Activated naive CD8-positive, alpha-beta T cell treated with anti-CD3 and anti-CD28 coated beads, Interleukin-2, amount 50 U/mL, for 16 hours (primary cell): ENCODE measurements at regions not wholly inside any gene's neighbourhood (a gene's known extent, or its start where the extent isn't known, plus 50 kb on each side); places are given as distances from the start of the nearest gene placed in this dataset.
"Not testable (repeated sequence)": the region's sequence is repeated elsewhere in the genome, so short reads cannot be mapped to it uniquely, and the experiment has no call there.

Experiments
- DNase-seq: peaks from one replicate; pipeline ENCODE4 v3.0.0-alpha.2; 2020; ENCODE audit warnings: low read depth, low spot score

DNA sequence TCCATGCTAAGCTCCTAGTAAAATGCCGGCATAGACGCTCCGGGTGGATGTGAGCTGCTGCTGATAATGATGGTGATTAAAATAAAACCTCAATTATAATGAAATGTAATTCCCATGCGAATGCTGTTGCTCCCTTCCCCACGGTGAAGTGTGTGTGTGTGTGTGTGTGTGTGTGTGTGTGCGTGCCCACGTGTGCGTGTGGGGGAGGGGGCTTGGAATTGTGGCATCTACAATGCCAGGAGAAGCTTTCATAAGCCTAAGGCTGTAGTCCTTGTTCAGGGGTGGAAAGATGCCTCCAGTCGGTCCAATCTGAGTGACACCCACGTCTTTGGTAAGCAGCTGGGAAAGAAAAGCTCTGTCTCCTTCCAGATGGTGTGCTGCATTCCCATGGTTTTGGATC lies 137.9 kb downstream of the CDH26 start:
- DNase-seq, result no peak

GRCh38 chr20:60097285-60097684 lies 139.1 kb downstream of the CDH26 start:
- no peak for DNase-seq

- DNase-seq, result no peak
Measured at GRCh38 chr20:60100780-60101179, 142.6 kb downstream of the CDH26 start.

DNA sequence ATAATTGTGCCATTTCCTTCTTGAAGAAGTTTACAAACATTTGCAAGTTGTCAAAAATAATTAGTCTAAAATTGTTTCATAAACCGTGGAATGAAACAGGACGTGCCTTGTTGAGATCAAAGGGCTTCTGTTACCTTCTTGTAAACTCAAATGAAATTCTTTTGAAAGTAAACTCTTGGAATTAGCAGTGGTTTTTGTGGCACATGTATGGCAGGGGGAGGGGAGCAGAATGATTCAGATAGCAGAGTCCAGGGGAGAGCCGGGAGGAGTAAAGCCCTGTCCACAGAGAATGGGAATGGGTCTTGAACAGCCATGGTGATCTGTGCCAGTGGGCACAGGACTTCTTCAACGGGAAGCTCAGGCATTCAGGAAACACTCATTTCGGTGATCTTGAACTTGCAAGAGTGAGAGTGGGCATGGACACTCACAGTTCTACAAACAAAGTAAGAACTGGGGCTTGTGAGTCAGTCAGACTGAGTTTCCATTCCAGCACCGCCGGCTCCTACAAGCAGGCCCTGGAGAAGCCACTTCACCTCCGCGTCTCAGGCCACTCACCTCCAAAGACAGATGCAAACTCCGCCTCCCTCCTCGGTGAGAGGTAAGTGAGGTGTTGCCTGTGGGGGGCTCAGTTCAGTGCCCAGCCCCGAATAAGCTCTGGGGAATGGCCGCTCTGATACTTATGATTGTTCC lies 143.1 kb downstream of the CDH26 start:
- DNase-seq, result no peak

- DNase-seq, result no peak
Measured at GRCh38 chr20:60101891-60102281, 143.7 kb downstream of the CDH26 start.

DNA sequence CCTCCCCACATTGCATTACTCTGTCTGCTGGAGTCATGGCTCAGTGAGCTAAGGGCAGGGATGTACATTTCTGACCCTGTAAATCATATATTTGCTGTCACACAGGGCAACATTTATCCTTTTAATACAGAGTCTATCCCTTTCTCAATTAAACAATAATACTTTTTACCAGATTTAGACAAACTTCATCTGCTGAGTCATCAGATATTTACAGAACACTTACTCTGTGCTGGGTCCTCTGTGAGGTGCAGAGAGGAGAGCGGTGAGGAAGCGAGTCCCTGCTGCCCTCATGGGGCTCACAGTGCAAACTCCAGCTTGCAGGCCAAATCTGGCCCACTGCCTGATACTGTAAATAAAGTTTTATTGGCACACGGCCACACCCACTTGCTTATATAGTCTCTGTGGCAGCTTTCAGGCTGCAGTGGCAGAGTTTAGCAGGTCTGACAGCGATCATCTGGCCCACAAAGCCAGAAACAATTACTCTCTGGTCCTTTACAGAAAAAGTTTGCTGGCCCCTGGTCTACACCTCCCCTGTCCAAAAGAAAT lies 144.5 kb downstream of the CDH26 start:
- no peak for DNase-seq

GRCh38 chr20:60104993-60105803 lies 147.0 kb downstream of the CDH26 start:
- no peak for DNase-seq

GRCh38 chr20:60106186-60106585 lies 148.0 kb downstream of the CDH26 start:
- not testable (repeated sequence) for DNase-seq

DNA sequence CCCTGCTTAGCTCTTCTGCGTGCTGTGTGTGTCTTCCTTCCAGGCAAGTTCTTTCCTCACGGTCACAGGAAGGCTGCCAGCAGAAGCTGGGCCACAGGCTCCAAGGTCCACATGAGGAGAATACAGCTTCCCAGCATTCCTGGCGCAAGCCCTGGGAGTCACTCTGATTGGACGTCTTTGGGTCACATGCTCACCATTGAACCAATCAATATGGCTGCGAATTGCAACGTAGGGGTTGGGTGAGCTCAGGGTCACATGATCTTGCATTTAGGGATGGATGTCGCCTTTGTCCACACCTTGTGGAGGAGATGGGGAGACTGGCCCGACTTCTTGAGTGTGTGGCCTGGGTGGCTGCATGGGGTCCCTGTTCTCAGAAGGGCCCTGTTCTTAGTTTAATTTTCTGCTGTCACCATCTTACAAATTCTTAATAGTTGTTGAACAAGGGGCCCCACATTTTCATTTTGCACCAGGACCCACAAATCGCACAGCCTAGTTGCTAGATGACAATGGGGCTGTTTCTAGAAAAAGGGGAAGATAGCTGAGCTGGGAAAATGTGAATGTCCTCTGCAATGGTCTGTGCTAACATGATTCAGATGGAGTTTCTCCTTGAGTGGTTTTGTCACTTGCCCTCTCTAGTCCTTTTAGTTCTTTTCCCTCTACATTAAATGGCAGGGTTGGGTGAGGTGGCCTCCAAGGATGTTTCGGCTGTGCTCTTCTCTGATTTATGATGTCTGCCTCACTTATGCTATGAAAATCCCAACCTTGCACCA lies 149.6 kb downstream of the CDH26 start:
- no peak for DNase-seq

DNA sequence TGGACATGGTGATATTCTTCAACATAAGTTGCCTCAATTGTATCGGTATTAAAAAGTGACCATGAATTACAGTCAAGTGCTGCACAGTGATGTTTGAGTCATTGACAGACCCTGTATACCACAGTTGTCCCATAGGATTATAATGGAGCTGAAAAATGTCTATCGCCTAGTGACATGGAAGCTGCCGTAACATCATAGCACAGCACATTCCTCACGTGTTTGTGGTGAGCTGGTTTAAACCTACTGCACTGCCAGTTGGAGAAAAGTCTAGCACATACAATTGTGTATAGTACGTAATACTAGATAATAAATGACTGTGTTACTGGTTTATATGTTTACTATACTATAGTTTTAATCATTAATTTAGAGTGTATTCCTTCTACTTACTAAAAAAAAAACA lies 150.2 kb downstream of the CDH26 start:
- DNase-seq, result no peak

DNA sequence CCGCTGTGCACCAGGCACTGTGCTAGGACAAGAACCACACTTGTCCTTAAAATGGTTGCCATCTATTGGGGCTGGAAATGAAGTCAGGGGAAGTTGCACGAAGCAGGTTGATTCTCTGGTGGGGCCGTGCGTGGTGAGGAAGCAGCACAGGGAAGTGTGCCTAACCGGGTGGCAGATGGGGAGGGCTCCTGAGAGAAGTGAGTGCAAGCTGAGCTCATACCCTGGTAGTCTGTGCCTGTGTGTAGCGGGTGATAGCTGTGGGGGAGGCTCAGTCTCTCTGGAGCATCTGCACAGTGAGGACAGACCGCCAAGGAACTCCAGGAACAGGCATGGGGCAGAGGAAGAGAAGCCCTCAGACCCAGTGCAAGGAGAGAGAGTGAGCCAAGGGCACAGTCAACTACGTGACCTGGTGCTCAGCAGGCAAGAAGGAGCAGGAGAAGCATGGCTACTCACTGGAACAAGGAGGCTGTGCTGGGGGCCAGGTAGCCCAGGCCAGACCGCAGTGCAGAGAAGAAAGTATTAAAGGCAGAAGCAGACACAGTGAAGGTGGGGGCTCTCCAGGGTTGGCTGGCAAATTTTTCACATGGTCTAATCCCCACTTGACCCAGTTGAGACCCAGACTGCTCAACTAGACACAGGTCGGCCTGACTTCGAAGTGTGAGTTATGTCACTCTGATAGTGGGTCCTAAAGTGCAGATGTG lies 155.0 kb downstream of the CDH26 start:
- no peak for DNase-seq

DNA sequence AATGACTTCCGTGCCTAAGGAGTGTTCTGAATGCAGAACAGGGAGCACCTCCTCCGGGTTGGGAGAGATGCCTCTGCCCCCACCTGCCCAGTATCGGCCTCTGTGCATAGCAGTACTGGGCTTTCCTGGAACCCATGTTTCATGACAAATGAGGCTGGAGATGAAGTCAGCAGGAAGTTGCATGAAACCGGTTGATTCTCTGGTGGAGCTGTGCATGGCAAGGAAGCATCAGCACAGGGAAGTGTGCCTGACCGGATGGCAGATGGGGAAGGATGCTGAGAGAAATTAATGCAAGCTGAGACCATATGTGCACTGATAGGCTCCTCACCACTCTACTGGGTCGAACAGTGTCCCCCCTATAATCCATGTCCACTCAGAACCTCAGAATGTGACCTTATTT lies 155.5 kb downstream of the CDH26 start:
- DNase-seq, result no peak

DNA sequence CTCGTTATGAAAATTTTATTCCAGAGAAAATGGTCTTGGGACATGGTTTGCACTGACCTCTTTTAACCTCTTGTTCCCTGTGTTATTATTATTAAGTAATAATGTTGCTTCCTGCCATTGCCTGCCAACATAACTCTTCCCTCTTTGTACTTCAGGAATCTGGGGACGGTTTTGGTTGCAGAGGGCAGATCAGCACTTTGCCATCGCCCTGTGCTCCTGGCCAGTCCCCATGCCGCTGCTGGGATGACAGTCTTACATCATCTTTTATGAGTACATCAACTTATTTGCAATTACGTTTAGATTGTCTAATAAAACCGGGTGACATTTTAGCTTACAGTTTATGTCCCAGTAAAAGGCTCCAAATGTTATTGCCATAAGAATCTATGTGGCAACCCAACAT lies 157.2 kb downstream of the CDH26 start:
- DNase-seq, result no peak

DNA sequence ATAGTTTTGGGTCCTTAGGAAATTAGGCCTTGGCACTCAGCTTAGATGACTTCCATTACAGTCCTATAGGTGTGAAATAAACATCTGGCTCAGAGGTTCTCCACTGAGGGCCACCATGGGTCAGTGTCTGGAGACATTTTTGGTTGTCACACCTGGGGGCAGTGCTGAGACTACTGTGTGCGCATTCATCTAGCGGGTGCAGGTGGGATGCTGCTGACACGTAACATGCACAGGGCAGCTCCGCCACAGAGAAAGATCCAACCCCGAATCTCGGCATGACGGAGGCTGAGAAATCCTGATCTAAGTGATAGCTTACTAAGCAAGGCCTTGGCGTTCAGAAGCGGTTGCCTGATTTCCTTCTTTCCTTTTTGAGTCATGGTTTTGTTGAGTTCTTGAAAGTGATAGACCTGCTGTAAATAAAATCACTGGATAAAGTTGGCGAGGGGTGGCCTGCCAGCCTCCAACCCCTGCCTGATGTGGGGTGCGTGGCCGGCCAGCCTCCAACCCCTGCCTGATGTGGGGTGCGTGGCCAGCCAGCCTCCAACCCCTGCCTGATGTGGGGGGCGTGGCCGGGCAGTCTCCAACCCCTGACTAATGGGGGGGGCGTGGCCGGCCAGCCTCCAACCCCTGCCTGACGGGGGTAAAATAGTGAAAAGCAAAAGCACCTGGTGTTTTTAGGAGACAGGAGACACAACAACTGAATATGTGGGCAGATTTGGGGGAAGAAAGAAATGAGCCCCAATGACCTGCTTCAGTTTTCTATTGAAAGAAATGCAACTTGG lies 158.1 kb downstream of the CDH26 start:
- DNase-seq, result no peak

DNA sequence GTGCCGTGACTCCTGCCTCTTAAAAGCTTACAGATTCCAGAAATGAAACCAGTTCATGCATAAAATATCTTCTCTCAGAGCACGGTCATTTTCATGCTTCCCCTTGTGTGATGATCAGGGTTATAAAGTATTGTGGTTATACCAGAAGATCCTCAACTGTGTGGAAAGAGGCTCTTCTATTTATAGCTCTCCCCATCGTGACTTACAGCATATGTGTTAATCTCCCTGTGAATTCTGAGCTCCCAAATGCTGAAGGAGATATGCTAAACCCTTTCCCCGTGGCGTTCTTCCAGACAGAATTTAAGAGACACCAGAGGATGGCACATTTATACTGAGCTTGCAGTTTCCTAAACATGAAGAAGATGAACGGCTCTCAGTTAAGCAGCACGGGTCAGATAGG lies 158.8 kb downstream of the CDH26 start:
- DNase-seq, result no peak

DNA sequence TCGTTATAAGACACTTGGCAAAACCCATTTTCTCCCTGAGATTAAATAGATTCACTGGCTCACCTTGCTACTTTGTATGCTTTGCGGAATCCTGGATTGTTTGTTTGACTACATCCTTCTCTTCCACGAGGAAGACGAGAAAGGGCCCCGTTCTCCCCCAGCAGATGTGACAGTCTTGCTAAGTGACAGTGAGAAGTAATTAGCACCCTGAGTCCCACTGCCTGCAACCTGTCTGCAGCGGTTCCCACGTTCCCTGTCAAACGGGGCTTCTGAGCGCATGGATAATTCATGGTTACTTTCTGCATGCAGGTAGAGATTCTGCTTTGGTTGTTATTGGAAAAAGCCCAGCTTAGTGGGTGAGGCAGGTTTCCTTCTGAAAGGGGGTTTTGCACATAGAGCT lies 163.7 kb downstream of the CDH26 start:
- DNase-seq, result no peak

- DNase-seq, result no peak
Measured at GRCh38 chr20:60122671-60123070, 164.4 kb downstream of the CDH26 start.

- no peak for DNase-seq
Measured at GRCh38 chr20:60123096-60123495, 164.9 kb downstream of the CDH26 start.

DNA sequence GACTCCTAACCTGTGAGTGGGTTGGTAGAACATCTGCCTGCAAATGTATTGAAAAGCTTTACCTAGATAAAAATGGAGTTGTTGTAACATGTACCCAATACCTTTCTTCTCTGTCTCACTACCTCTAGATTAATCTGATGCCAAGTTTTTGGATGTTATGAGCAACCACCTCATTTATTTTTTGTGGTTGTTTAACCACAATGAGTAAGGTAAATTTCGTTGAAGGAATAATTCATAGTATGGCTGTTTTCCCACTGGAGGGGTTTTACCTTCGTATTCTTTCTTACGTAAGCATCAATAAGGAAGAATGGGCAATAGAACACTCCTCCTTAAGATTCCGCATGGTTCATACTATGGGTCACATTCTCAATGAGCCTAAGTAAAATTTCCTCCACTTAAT lies 165.4 kb downstream of the CDH26 start:
- no peak for DNase-seq

DNA sequence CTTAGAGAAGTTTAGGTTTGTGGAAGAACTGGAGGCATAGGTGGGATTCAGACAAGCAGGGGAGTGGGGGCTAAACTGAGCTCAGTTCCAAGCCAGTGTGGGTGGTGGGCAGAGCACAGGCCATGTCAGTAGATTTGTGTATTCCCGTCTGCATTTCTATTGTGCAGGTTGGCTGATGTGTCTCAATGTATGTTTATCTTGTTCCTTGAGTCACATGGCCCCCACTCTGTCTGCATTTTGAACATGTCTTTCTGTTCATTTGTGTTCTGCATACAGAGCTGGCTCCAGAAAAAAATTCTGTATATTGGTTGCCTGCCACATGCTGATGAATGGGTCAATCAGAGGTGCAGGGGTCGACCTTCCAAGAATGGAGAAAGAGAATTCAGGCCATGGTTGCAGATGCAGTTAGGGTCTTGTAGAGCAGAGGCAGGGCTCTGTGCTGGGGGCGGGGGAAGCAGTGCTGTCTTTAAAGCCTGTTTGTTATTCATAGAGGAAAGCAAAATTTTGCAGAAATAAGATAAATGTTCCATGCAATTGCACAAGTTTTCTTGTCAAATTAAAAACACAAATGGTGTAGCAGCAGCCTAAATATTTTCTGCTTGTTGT lies 166.7 kb downstream of the CDH26 start:
- DNase-seq, result no peak
